ENCODE measurements at regions not wholly inside any gene's neighbourhood (a gene's known extent, or its start where the extent isn't known, plus 50 kb on each side); places are given as distances from the start of the nearest gene placed in this dataset.

GRCh38 chr3:34862456-34862855 is 776.9 kb upstream of the ARPP21 start:
- TF ChIP-seq CTCF (IDR thresholded peaks at IDR 0.05) (no peak), POLR2A (IDR thresholded peaks at IDR 0.05) (no peak)

All from Peyer's patch (tissue), 4 donors.